Uterus (tissue), 3 donors: ENCODE measurements at regions not wholly inside any gene's neighbourhood (a gene's known extent, or its start where the extent isn't known, plus 50 kb on each side); places are given as distances from the start of the nearest gene placed in this dataset.

Experiments used
- DNase-seq, 2 donors: peaks; one replicate each; pipeline ENCODE4 v3.0.0-alpha.2; 2019 to 2020
- H3K27ac ChIP-seq, 2 donors: fragments of 200-600 bp; sonication (generic); 1 replicate in 1 of 2; 2 replicates in 1 of 2; pipeline ENCODE4 v1.5.1; 2016 to 2018
- H3K27me3 ChIP-seq, 2 donors: fragments of 200-600 bp; sonication (generic); one replicate each; pipeline ENCODE4 v1.5.1; 2018 to 2019; ENCODE audit warnings: control low read depth in 1 of 2
- H3K36me3 ChIP-seq, 2 donors: fragments of 200-600 bp; sonication (generic); one replicate each; pipeline ENCODE4 v1.5.1; 2019; ENCODE audit warnings: control low read depth in 1 of 2
- H3K4me1 ChIP-seq, 2 donors: fragments of 200-600 bp; sonication (generic); one replicate each; pipeline ENCODE4 v1.5.1; 2018 to 2019; ENCODE audit warnings: control low read depth in 1 of 2
- H3K4me3 ChIP-seq, 2 donors: fragments of 200-600 bp; sonication (generic); 1 replicate in 1 of 2; 2 replicates in 1 of 2; pipeline ENCODE4 v1.5.1; 2018 to 2019; ENCODE audit warnings: mild to moderate bottlenecking in 1 of 2
- H3K9me3 ChIP-seq, 2 donors: fragments of 200-600 bp; sonication (generic); one replicate each; pipeline ENCODE4 v1.5.1; 2019; ENCODE audit warnings: control low read depth in 1 of 2
- POLR2A ChIP-seq, 2 donors: fragments of 450-650 bp; IDR thresholded peaks; one replicate each; pipeline ENCODE4 v1.6.1; 2016; ENCODE audit warnings: antibody characterized with exemption in 2 of 2, mild to moderate bottlenecking in 1 of 2, moderate library complexity in 1 of 2
- intact Hi-C: fragments of 100-400 bp; cut with DNase I; formaldehyde crosslinking; loops from one replicate; pipeline ENCODE4 v1.15.1; 2023; ENCODE audit warnings: low total_unique reads
- TF ChIP-seq, protein P1 (sequence below), 4 experiments: fragments of 200-600 bp in 2 of 4; fragments of 450-650 bp in 2 of 4; sonication (generic) in 2 of 4; IDR thresholded peaks; one replicate each; pipeline ENCODE4 v1.5.1; 2016 to 2019; ENCODE audit warnings: antibody characterized with exemption in 4 of 4, mild to moderate bottlenecking in 2 of 4, moderate library complexity in 1 of 4
- donor health status: DM: yes; HTN: yes; CAD: no.

DNA sequence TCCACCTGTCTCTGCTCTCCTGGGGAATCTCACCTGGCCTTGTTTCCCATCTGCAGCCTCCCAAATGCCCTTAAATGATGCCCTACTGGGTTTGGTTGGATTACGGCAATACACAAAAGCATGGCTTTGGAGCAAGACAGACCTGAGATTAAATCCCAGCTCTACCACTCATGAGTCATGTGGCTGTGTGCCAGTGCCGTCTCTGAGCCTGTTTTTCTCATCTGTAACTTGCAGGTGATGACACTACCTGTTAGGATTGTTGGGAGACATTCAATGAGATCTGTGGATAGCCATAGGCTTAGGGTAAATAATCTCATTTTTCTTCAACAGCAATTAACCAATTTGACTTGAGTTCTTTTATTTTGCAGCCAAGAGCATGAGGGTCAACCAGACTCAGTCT lies 240.3 kb downstream of the MAF start:
- DNase-seq, result no peak
- no peaks in the 10 kb centered on the region for H3K4me1 ChIP-seq
- no peak overlapping the region for H3K4me3 ChIP-seq
- TF ChIP-seq, protein P1, sequence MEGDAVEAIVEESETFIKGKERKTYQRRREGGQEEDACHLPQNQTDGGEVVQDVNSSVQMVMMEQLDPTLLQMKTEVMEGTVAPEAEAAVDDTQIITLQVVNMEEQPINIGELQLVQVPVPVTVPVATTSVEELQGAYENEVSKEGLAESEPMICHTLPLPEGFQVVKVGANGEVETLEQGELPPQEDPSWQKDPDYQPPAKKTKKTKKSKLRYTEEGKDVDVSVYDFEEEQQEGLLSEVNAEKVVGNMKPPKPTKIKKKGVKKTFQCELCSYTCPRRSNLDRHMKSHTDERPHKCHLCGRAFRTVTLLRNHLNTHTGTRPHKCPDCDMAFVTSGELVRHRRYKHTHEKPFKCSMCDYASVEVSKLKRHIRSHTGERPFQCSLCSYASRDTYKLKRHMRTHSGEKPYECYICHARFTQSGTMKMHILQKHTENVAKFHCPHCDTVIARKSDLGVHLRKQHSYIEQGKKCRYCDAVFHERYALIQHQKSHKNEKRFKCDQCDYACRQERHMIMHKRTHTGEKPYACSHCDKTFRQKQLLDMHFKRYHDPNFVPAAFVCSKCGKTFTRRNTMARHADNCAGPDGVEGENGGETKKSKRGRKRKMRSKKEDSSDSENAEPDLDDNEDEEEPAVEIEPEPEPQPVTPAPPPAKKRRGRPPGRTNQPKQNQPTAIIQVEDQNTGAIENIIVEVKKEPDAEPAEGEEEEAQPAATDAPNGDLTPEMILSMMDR (IDR thresholded peaks at IDR 0.05), result no peak
- TF ChIP-seq POLR2A (IDR thresholded peaks at IDR 0.05), result no peak
- H3K36me3 ChIP-seq, result no peaks in the 10 kb centered on the region
- H3K27ac ChIP-seq, result no peak overlapping the region
- H3K9me3 ChIP-seq, result no peaks in the 10 kb centered on the region
- no peaks in the 10 kb centered on the region for H3K27me3 ChIP-seq
- intact Hi-C loops, result no loop called here

DNA sequence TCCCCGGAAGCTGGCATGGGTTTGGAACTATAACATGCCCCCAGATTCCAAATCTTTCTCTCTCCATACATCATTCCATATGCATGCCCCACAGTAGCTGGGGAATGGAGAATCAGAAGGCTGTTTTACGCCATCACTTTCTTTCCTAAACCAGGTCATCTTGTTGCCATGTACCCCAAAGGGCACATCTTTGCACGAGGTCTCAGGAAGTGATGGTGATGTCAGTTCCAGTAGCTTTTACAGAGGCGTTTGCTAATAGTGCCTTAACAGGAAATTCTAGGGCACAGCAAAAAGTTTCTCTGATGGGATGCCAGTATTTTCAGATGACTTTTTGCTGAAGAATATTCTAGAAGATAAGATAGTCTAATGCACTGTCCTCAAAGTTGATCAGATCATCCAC lies 241.5 kb downstream of the MAF start:
- Histone ChIP-seq H3K27ac (no peak overlapping the region), H3K4me3 (no peak overlapping the region), H3K4me1 (no peaks in the 10 kb centered on the region), H3K27me3 (no peaks in the 10 kb centered on the region), H3K36me3 (no peaks in the 10 kb centered on the region), H3K9me3 (no peaks in the 10 kb centered on the region)
- intact Hi-C loops, result no loop called here
- DNase-seq, result no peak
- TF ChIP-seq, protein P1 (IDR thresholded peaks at IDR 0.05), result no peak
- TF ChIP-seq POLR2A (IDR thresholded peaks at IDR 0.05), result no peak

DNA sequence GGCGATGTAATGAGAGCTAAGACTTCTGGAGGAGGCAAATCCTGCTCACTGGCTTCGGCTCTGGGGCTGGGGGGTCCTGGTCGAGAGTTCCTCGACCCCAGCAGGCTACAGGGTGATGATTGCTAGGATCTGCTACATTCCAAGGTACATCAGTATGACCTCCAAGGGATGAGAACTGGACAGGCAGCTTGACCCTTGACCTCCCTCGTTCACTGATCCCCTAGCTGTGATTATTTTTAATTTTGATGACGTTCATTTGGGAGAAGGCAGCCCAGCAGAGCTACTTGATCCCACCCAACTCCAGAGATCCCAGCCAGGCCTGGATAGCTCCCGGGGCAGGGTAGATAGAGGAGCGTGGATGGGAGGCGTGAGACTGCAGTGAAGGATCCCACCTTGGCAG lies 242.3 kb downstream of the MAF start:
- Histone ChIP-seq H3K4me3 (no peak overlapping the region), H3K27me3 (no peaks in the 10 kb centered on the region), H3K4me1 (no peaks in the 10 kb centered on the region), H3K36me3 (no peaks in the 10 kb centered on the region), H3K9me3 (no peaks in the 10 kb centered on the region), H3K27ac (no peak overlapping the region)
- intact Hi-C loops, result no loop called here
- TF ChIP-seq, protein P1 (IDR thresholded peaks at IDR 0.05), result no peak
- TF ChIP-seq POLR2A (IDR thresholded peaks at IDR 0.05), result no peak
- DNase-seq, result no peak

DNA sequence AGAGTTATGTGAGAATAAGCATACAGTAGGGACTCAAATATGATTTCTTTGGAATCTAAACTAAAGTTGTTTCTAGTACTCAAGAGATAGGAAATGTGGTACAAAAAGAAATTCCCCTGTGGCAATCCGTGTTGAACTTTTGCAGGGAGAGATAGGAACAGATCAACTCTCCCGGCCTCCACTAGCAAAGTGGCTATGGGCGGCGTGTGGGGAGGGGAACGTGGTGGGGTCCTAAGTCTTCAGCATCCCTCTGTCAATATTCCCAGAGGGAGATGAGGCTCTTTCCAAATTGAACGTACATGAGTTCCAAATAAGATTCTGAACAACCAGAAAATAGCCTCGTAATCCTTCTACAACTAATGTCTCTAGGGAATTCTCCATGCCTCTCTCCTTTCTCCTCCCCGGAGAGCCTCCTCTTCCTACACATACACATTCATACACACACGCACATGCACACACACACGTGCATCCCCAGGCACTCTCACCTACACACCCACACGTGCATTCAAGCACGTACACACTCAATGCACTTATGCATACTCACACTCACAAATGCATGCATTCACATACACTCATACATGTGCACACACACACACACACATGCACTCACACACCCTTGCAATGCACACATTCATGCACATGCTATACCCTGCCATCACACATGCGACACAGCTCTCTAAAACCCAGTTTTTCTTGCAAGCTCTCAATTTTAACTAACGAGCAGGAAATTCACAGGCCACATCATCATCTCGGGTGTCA lies 244.8 kb downstream of the MAF start:
- no peak for TF ChIP-seq POLR2A (IDR thresholded peaks at IDR 0.05)
- TF ChIP-seq, protein P1 (IDR thresholded peaks at IDR 0.05), result no peak
- intact Hi-C loops, result no loop called here
- Histone ChIP-seq H3K9me3 (no peaks in the 10 kb centered on the region), H3K4me1 (no peaks in the 10 kb centered on the region), H3K27me3 (no peaks in the 10 kb centered on the region), H3K36me3 (no peaks in the 10 kb centered on the region), H3K4me3 (no peak overlapping the region), H3K27ac (no peak overlapping the region)
- no peak for DNase-seq

DNA sequence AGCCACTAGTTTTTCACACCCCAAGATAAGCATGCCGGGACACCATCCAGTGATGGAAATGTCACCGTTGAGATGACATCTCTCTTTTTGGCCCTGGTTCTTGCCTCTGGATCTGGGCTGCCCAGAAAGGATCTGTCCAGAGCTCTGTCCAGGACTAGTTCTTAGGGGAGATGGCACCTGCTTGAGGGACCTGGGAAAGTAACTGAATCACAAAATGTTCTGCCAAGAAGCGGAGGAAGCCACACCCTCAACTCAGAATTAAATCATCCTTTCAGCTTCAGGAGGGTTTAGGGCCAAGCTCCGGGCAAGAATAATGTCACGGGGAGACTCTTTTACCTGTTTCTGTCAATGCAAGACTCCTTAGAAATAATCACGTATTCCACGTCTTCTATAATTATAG lies 248.6 kb downstream of the MAF start:
- no peaks in the 10 kb centered on the region for H3K27me3 ChIP-seq
- no peaks in the 10 kb centered on the region for H3K9me3 ChIP-seq
- TF ChIP-seq, protein P1 (IDR thresholded peaks at IDR 0.05), result no peak
- no peak for TF ChIP-seq POLR2A (IDR thresholded peaks at IDR 0.05)
- no peak overlapping the region for H3K4me3 ChIP-seq
- intact Hi-C loops, result no loop called here
- no peak for DNase-seq
- no peaks in the 10 kb centered on the region for H3K36me3 ChIP-seq
- no peaks in the 10 kb centered on the region for H3K4me1 ChIP-seq
- H3K27ac ChIP-seq, result no peak overlapping the region
